Keratinocyte (primary cell): ENCODE measurements at regions not wholly inside any gene's neighbourhood (a gene's known extent, or its start where the extent isn't known, plus 50 kb on each side); places are given as distances from the start of the nearest gene placed in this dataset.

ENCODE experiments used
- EZH2 ChIP-seq: IDR thresholded peaks from one replicate; pipeline ENCODE4 v1.6.1; 2012; ENCODE audit warnings: inconsistent platforms, mild to moderate bottlenecking, low read length, moderate library complexity
- TF ChIP-seq, protein P1 (sequence below), 3 experiments: IDR thresholded peaks in 1 of 3; conservative IDR thresholded peaks in 1 of 3; optimal IDR thresholded peaks in 1 of 3; 2 replicates in 2 of 3; 3 replicates in 1 of 3; pipeline versions ENCODE3 to v1.5.1; 2011; ENCODE audit warnings: low read length in 3 of 3, mild to moderate bottlenecking in 3 of 3, moderate library complexity in 2 of 3, control low read depth in 1 of 3, inconsistent platforms in 1 of 3; ENCODE audit not compliant: insufficient read depth in 2 of 3; ENCODE audit errors: extremely low read depth in 1 of 3

DNA sequence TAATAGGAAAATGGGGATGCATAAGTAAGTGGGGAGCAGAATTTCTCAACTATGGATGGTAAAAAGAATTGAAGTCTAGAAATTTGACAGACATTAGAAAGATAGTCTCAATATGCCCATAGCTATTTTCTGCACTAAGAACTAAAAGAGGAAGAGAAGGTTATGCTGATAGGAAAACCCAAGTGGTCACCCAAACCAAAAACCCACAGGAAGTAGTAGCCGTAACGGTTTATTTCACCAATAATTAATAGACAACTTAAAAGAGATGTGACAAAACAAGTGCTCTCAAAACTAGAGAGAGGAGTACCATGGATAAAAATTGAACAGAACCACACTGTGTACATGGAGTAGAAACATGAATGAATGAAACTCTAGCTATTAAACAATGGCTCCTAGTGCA is 295.4 kb downstream of the FSCB start:
- TF ChIP-seq, protein P1, sequence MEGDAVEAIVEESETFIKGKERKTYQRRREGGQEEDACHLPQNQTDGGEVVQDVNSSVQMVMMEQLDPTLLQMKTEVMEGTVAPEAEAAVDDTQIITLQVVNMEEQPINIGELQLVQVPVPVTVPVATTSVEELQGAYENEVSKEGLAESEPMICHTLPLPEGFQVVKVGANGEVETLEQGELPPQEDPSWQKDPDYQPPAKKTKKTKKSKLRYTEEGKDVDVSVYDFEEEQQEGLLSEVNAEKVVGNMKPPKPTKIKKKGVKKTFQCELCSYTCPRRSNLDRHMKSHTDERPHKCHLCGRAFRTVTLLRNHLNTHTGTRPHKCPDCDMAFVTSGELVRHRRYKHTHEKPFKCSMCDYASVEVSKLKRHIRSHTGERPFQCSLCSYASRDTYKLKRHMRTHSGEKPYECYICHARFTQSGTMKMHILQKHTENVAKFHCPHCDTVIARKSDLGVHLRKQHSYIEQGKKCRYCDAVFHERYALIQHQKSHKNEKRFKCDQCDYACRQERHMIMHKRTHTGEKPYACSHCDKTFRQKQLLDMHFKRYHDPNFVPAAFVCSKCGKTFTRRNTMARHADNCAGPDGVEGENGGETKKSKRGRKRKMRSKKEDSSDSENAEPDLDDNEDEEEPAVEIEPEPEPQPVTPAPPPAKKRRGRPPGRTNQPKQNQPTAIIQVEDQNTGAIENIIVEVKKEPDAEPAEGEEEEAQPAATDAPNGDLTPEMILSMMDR (optimal IDR thresholded peaks at IDR 0.05 in 1 of 3, IDR thresholded peaks at IDR 0.05 in 1 of 3, conservative IDR thresholded peaks at IDR 0.05 in 1 of 3; ENCODE audit: extremely low read depth in 1 of 3, insufficient read depth in 2 of 3, low read length in 3 of 3) = no peak
- TF ChIP-seq EZH2 = no peak
